ENCODE measurements at regions not wholly inside any gene's neighbourhood (a gene's known extent, or its start where the extent isn't known, plus 50 kb on each side); places are given as distances from the start of the nearest gene placed in this dataset.
"Not testable (repeated sequence)": the region's sequence is repeated elsewhere in the genome, so short reads cannot be mapped to it uniquely, and the experiment has no call there.

DNA sequence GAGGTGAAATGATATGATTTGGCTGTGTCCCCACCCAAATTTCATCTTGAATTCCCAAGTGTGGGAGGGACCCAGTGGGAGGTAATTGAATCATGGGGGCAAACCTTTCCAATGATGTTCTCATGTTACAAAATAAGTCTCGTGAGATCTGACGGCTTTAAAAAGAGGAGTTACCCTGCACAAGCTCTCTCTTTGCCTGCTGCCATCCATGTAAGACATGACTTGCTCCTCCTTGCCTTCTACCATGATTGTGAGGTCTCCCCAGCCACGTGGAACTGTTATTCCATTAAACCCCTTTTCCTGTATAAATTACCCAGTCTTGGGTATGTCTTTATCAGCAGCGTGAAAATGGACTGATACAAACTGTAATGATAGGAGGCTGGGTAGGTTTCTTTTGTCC is 145.1 kb downstream of the AKR1D1 start:
- H3K4me1 ChIP-seq (ENCODE audit: control insufficient read depth, insufficient read depth, low read length); H3K9me3 ChIP-seq (ENCODE audit: control insufficient read depth, low read length); H3K36me3 ChIP-seq (ENCODE audit: control insufficient read depth, insufficient read depth, low read length, severe bottlenecking); H3K4me3 ChIP-seq (ENCODE audit: low read length); DNase-seq (ENCODE audit: low read depth); H3K9ac ChIP-seq (ENCODE audit: low read length); H3K27me3 ChIP-seq (replicated peaks; ENCODE audit: control insufficient read depth, insufficient read depth, low read length): not testable (repeated sequence)

- Histone ChIP-seq H3K36me3 (ENCODE audit: control insufficient read depth, insufficient read depth, low read length, severe bottlenecking) (no peaks in the 10 kb centered on the region), H3K4me3 (ENCODE audit: low read length) (no peak overlapping the region), H3K27me3 (replicated peaks; ENCODE audit: control insufficient read depth, insufficient read depth, low read length) (no peaks in the 10 kb centered on the region), H3K4me1 (ENCODE audit: control insufficient read depth, insufficient read depth, low read length) (no peaks in the 10 kb centered on the region), H3K9me3 (ENCODE audit: control insufficient read depth, low read length) (peaks cover 8% of the 10 kb centered on the region), H3K9ac (ENCODE audit: low read length) (no peak overlapping the region)
- DNase-seq (ENCODE audit: low read depth): no peak
Measured at GRCh38 chr7:138223402-138223879, 147.2 kb downstream of the AKR1D1 start.

- H3K9ac ChIP-seq (ENCODE audit: low read length): no peak overlapping the region
- peaks cover 2% of the 10 kb centered on the region for H3K9me3 ChIP-seq (ENCODE audit: control insufficient read depth, low read length)
- no peak for DNase-seq (ENCODE audit: low read depth)
- no peak overlapping the region for H3K4me3 ChIP-seq (ENCODE audit: low read length)
- no peaks in the 10 kb centered on the region for H3K27me3 ChIP-seq (replicated peaks; ENCODE audit: control insufficient read depth, insufficient read depth, low read length)
- no peaks in the 10 kb centered on the region for H3K36me3 ChIP-seq (ENCODE audit: control insufficient read depth, insufficient read depth, low read length, severe bottlenecking)
- no peaks in the 10 kb centered on the region for H3K4me1 ChIP-seq (ENCODE audit: control insufficient read depth, insufficient read depth, low read length)
Measured at GRCh38 chr7:138226001-138226476, 149.8 kb downstream of the AKR1D1 start.

- Histone ChIP-seq H3K27me3 (replicated peaks; ENCODE audit: control insufficient read depth, insufficient read depth, low read length) (no peaks in the 10 kb centered on the region), H3K9me3 (ENCODE audit: control insufficient read depth, low read length) (peaks cover 2% of the 10 kb centered on the region), H3K4me3 (ENCODE audit: low read length) (no peak overlapping the region), H3K9ac (ENCODE audit: low read length) (no peak overlapping the region), H3K4me1 (ENCODE audit: control insufficient read depth, insufficient read depth, low read length) (no peaks in the 10 kb centered on the region), H3K36me3 (ENCODE audit: control insufficient read depth, insufficient read depth, low read length, severe bottlenecking) (no peaks in the 10 kb centered on the region)
- DNase-seq (ENCODE audit: low read depth): no peak
Measured at GRCh38 chr7:138226745-138227279, 150.6 kb downstream of the AKR1D1 start.

- Histone ChIP-seq H3K9ac (ENCODE audit: low read length) (no peak overlapping the region), H3K9me3 (ENCODE audit: control insufficient read depth, low read length) (peaks cover 2% of the 10 kb centered on the region), H3K27me3 (replicated peaks; ENCODE audit: control insufficient read depth, insufficient read depth, low read length) (no peaks in the 10 kb centered on the region), H3K4me3 (ENCODE audit: low read length) (no peak overlapping the region), H3K36me3 (ENCODE audit: control insufficient read depth, insufficient read depth, low read length, severe bottlenecking) (no peaks in the 10 kb centered on the region), H3K4me1 (ENCODE audit: control insufficient read depth, insufficient read depth, low read length) (no peaks in the 10 kb centered on the region)
- DNase-seq (ENCODE audit: low read depth): no peak
Measured at GRCh38 chr7:138228119-138228518, 151.9 kb downstream of the AKR1D1 start.

GRCh38 chr7:138228769-138229168 is 152.5 kb downstream of the AKR1D1 start:
- Histone ChIP-seq H3K4me3 (ENCODE audit: low read length) (no peak overlapping the region), H3K4me1 (ENCODE audit: control insufficient read depth, insufficient read depth, low read length) (no peaks in the 10 kb centered on the region), H3K27me3 (replicated peaks; ENCODE audit: control insufficient read depth, insufficient read depth, low read length) (no peaks in the 10 kb centered on the region), H3K9ac (ENCODE audit: low read length) (no peak overlapping the region), H3K36me3 (ENCODE audit: control insufficient read depth, insufficient read depth, low read length, severe bottlenecking) (no peaks in the 10 kb centered on the region), H3K9me3 (ENCODE audit: control insufficient read depth, low read length) (peaks cover 2% of the 10 kb centered on the region)
- no peak for DNase-seq (ENCODE audit: low read depth)

DNA sequence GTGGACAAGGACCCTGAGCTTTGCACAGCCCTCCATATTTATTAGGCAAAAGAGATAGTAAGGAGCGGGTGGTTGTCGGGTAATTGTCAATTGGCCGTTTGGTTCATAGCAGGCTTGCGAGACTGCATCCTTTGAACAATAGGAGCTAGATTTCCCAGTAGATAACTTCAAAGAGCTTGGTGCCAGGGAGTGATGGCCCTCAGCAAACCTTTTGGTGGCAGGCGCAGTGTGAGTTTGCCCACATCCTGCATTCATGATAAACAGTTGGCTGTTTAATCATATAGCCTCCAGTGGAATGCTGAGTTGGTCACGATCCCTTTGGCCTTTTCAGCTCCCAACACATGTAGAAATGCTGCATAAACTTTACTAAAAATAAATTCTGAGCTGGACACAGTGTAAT is 156.9 kb downstream of the AKR1D1 start:
- no peaks in the 10 kb centered on the region for H3K27me3 ChIP-seq (replicated peaks; ENCODE audit: control insufficient read depth, insufficient read depth, low read length)
- no peak overlapping the region for H3K9ac ChIP-seq (ENCODE audit: low read length)
- no peaks in the 10 kb centered on the region for H3K36me3 ChIP-seq (ENCODE audit: control insufficient read depth, insufficient read depth, low read length, severe bottlenecking)
- H3K4me1 ChIP-seq (ENCODE audit: control insufficient read depth, insufficient read depth, low read length): no peaks in the 10 kb centered on the region
- peaks cover 2% of the 10 kb centered on the region for H3K9me3 ChIP-seq (ENCODE audit: control insufficient read depth, low read length)
- H3K4me3 ChIP-seq (ENCODE audit: low read length): no peak overlapping the region
- DNase-seq (ENCODE audit: low read depth): no peak

- peaks cover 3% of the 10 kb centered on the region for H3K9me3 ChIP-seq (ENCODE audit: control insufficient read depth, low read length)
- H3K4me3 ChIP-seq (ENCODE audit: low read length): no peak overlapping the region
- no peaks in the 10 kb centered on the region for H3K4me1 ChIP-seq (ENCODE audit: control insufficient read depth, insufficient read depth, low read length)
- DNase-seq (ENCODE audit: low read depth): no peak
- no peaks in the 10 kb centered on the region for H3K27me3 ChIP-seq (replicated peaks; ENCODE audit: control insufficient read depth, insufficient read depth, low read length)
- no peak overlapping the region for H3K9ac ChIP-seq (ENCODE audit: low read length)
- no peaks in the 10 kb centered on the region for H3K36me3 ChIP-seq (ENCODE audit: control insufficient read depth, insufficient read depth, low read length, severe bottlenecking)
Measured at GRCh38 chr7:138235207-138235606, 158.9 kb downstream of the AKR1D1 start.

GRCh38 chr7:138237995-138238394 is 161.7 kb downstream of the AKR1D1 start:
- H3K27me3 ChIP-seq (replicated peaks; ENCODE audit: control insufficient read depth, insufficient read depth, low read length): no peaks in the 10 kb centered on the region
- DNase-seq (ENCODE audit: low read depth): no peak
- H3K9me3 ChIP-seq (ENCODE audit: control insufficient read depth, low read length): peaks cover 3% of the 10 kb centered on the region
- H3K9ac ChIP-seq (ENCODE audit: low read length): no peak overlapping the region
- H3K4me3 ChIP-seq (ENCODE audit: low read length): no peak overlapping the region
- no peaks in the 10 kb centered on the region for H3K36me3 ChIP-seq (ENCODE audit: control insufficient read depth, insufficient read depth, low read length, severe bottlenecking)
- H3K4me1 ChIP-seq (ENCODE audit: control insufficient read depth, insufficient read depth, low read length): no peaks in the 10 kb centered on the region

GRCh38 chr7:138238734-138239659 is 162.7 kb downstream of the AKR1D1 start:
- no peak overlapping the region for H3K9ac ChIP-seq (ENCODE audit: low read length)
- H3K36me3 ChIP-seq (ENCODE audit: control insufficient read depth, insufficient read depth, low read length, severe bottlenecking): no peaks in the 10 kb centered on the region
- peaks cover 3% of the 10 kb centered on the region for H3K9me3 ChIP-seq (ENCODE audit: control insufficient read depth, low read length)
- H3K4me1 ChIP-seq (ENCODE audit: control insufficient read depth, insufficient read depth, low read length): no peaks in the 10 kb centered on the region
- no peaks in the 10 kb centered on the region for H3K27me3 ChIP-seq (replicated peaks; ENCODE audit: control insufficient read depth, insufficient read depth, low read length)
- DNase-seq (ENCODE audit: low read depth): peak; percentile 2
- no peak overlapping the region for H3K4me3 ChIP-seq (ENCODE audit: low read length)

DNA sequence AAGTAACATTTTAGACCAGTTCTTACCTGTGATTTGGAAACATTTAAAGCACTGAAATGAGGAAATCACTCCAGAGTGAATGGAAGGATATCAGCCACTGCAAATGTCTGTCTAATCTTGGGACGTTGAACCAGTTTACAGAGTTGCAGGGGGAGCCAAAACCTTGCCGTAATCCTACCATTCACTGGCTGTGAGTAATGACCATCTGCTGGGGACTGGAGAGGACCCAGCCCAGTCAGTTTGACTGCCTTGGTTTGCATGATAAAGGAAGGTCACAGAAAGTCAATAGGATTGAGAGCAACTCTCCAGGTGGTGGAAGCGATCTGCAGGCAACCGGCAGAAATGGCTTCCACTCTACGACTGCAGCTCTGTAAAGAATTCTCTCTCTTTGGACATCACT is 167.2 kb downstream of the AKR1D1 start:
- Histone ChIP-seq H3K9ac (ENCODE audit: low read length) (no peak overlapping the region), H3K4me3 (ENCODE audit: low read length) (no peak overlapping the region), H3K9me3 (ENCODE audit: control insufficient read depth, low read length) (no peaks in the 10 kb centered on the region), H3K27me3 (replicated peaks; ENCODE audit: control insufficient read depth, insufficient read depth, low read length) (no peaks in the 10 kb centered on the region), H3K36me3 (ENCODE audit: control insufficient read depth, insufficient read depth, low read length, severe bottlenecking) (no peaks in the 10 kb centered on the region), H3K4me1 (ENCODE audit: control insufficient read depth, insufficient read depth, low read length) (no peaks in the 10 kb centered on the region)
- DNase-seq (ENCODE audit: low read depth): no peak
